ACHN (cell line): ENCODE measurements at regions not wholly inside any gene's neighbourhood (a gene's known extent, or its start where the extent isn't known, plus 50 kb on each side); places are given as distances from the start of the nearest gene placed in this dataset.

ENCODE experiments used
- DNase-seq: peaks from one replicate; pipeline ENCODE4 v3.0.0-alpha.2; 2015
- in situ Hi-C: cut with HindIII; loops from 2 replicates; pipeline ENCODE4 v1.10.0; 2017; ENCODE audit warnings: low sequenced_read_pairs, low pct_ligation_motif_present, low pct_unique_long_range_greater_than_20kb

DNA sequence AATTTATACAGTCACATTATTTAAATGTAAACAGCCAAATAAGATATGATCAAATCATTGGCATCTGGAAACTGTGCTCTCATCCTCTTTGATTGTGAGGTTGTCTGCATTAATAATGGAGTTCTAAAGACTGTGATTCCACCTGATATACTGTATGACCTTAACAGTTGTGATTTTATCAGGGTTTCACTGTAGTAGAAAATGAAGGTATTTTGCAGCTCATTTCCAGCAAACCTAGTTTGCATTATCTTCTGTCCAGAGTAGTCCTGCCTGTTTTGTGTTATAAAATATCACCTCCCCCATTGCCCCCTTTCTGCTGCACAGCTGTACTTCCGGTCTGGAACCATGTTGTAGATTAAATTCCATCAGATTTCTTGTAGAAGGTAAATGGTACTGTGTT lies 731.6 kb upstream of the FANCL start:
- DNase-seq = no peak
- in situ Hi-C loops = no loop called here

DNA sequence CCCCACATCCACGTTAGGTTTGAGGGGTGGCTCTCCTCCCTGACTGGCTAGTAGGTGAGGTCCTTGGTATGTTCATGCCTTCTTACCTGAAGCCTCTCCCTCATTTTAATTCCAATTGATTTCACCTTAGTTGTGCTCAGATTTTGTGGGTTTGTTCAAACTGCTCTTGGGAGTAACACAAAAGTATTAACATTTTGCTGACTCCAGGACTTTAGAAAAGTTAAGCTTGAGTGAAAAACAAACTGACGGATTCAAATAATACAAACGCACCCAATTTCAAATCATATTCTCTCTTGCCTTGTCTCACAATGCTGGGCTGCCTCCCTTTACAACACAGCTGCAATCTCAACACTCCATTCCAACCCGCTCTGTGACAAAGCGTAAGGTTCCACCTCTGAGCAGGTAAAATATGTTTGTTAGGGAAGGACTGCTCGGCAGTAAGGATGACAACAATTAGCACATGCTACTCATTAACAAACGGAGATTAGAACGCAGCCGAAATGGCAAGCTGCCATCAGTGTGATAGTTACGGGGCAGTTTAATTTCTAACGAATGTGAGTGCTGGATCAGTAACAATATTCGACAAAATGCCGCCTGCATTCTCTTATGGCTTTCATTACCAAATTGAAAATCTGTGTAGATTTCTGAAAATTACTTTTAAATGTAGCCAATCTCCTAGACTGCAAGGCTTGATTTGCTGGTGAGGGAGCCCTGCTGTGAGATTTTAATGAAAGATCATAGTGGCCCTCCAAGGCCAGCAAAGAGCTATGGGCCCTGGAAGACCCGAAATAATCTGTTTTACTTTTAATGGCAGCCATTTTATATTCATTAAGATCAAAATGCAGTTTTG lies 730.6 kb upstream of the FANCL start:
- in situ Hi-C loops = no loop called here
- DNase-seq = no peak

DNA sequence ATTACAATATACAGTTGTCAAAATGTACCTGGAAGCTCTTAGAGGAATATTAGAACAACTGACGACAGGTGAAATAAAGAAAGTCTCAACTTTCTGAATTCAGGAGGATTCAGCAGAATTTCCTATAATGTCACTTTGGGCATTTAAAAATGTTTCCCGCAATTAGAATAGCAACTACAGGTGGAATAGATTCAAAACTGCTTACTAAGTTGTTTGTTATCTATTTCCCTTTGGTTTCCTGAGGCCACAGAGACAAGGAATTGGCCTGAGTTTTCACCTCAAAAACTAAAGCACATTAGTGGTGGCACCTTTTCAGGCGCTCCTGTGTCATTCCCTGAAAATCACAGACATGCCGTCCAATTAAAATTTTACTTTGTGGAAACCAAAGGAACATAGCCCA lies 729.2 kb upstream of the FANCL start:
- in situ Hi-C loops = no loop called here
- DNase-seq = no peak

DNA sequence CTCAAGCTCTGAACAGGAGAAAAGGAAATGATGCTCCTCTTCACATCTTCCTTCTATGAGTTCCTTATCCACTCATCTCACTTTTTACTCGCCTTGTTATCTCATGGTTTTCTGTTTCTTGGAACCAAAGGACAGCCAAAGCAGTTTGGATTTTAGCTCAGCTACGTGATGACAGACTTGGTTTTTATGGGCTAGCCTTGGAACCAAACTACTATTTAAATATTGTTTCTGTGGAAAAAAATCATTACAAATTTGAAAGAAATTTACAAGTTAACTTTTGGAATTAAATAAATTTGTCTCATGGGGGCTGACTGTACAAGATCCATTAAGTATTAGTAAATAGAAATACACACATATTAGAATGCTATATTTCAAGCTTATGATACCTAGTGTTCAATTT lies 727.8 kb upstream of the FANCL start:
- in situ Hi-C loops = no loop called here
- no peak for DNase-seq

DNA sequence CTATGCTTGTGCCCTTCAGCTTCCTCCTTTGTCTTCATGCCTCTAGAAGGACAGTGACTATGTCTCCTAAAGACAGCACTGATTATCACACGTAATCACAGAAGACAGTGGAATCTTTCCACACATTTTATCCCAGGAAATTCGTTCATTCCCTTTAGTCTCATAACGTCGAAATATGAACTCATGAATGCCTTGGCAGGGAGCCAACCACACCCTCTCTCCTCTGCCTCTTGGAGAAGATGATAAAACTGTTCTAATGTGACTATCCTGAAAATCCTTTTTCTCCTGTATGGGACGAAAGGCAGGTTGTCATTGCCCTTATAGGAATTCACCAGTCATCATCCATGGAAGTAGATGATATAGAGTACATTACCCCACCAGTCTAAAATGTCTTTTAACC lies 726.6 kb upstream of the FANCL start:
- no peak for DNase-seq
- in situ Hi-C loops = no loop called here

DNA sequence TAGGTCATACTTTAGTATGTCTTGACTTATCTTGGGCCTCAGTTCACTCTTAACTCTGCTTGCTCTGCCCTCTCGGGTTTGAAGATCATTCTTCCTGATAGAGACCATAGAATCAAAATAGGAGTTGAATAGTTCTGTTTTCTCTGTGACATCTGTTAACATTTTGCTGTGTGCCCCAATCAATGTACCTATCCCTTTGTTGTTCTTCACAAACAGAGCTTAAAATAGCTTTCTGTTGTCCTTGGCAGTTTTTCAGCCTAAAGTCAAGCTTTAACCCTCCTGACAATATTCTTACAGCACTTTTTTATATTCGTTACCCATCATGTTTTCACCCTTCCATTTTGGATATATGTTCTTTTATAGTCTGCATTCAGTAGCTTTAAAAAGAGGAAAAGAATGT lies 724.5 kb upstream of the FANCL start:
- in situ Hi-C loops = no loop called here
- no peak for DNase-seq

DNA sequence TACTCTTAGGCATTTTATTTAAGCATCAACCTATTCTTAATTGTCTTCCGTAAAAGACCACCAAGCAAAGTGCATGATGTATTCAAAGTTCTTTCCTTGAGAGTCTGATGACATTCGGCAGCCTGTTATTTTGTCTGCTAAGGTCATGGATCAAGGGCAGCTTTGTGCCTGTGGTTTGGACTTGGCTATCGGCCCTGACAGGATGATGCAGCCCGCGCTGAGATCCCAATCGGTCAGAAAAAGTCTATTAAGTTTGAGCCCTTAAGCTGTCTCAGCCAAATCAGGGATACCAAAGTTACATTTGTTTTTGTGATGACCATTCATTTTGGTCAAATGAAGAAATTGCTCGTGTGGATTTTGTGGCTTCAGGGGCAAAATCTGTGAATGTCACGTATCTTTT lies 718.9 kb upstream of the FANCL start:
- in situ Hi-C loops = no loop called here
- no peak for DNase-seq

DNA sequence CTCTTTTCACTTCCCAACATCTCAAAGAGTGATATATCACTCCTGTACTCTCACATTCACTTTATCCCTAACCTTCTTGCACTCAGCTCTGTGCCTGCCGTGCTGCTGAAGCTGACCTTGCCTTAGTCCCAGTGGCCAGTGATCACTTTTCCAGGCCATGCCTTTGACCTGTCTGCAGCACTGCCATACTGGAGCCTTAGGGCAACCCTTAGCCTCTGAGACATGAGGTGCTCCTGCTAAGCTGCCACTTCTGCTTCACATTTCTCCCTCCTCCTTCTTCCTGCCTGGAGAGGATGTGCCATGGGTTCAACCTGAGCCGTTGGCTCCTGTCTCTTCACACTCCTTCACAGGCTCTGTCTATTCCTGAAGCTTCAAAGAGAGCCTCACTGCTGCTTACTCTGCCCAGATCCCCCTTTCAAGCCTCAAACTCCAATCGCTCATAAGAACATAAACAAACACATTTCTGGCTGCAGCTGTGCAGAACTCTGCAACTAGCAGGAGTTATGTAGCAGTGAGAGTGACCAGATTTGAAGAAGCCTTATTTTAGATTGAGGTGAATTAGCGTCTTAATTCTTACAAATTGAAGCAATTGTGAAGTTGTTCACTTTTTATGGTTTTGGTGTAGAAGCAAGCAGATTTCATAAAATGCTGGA lies 716.2 kb upstream of the FANCL start:
- in situ Hi-C loops = no loop called here
- DNase-seq = no peak

DNA sequence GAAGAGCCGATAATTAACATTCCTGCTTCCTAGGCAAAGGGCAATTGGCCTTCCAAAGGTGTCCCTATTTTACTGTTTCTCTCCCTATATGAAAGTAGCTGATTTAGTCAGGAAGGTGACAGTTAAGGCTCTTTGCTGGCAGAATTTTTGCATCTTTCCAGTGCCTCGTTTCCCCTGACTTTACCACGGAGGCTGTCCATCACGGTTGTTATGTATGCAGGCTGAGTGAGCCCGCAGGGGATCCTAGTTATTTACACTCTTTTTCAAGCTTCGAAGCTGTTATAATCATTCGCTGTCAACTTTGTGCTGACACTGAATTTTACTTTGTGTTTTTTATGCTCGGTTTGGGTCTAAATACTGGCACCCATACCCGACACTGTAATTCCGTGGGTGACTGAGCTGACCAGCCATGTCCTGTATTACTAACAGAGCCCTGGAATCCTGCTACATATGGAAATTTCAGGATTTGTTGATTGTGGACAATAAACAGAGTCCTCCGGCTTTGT lies 713.8 kb upstream of the FANCL start:
- DNase-seq = no peak
- in situ Hi-C loops = no loop called here

DNA sequence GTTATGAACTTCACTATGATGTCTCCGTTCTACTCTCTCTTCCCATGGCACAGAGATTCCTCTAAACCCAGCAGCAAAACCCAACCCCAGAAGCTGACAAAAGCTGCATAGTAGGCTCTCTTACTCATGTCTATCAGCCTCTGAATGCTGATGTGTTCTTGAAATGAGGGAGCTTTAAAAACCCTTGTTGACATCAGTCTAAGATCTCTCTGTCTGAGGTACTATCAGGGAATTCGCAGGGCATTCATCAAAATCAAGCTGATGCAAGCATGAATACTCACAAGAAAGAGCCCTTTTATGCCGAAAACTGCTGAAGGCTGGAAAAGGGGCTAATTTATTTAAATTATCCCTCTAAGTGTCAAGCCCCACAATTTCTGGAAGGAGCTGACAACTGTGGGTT lies 710.6 kb upstream of the FANCL start:
- in situ Hi-C loops = no loop called here
- no peak for DNase-seq

DNA sequence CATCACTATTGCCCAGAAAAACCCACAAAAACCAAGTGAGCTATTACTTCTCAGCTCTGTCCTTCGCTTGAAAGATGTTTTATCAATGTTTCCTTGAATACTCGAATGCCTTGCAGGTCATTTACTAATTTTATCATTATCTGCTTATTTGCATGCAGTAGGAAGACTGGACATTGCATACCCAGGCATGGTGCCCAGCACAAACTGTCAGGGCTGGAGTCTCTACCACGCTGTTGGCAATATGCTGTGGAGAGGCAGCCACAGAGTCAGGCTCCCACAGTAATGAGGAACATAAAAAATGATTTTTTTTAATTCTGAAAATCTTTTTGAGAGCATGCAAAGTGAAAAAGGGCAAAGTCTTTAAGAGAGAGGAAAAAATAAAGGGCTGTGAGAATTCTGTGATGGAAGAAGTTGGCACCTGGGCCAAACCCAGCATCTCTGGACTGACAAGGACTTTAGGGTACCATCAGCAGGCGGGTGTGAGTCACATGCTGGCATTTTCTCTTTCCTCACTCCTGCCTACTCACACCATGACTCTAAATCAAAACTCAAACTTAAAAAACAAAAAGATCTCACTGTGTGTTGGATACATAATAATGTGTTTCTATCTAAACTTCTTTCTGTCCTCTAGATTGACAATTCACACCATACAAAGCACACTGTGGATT lies 709.8 kb upstream of the FANCL start:
- DNase-seq = no peak
- in situ Hi-C loops = no loop called here

DNA sequence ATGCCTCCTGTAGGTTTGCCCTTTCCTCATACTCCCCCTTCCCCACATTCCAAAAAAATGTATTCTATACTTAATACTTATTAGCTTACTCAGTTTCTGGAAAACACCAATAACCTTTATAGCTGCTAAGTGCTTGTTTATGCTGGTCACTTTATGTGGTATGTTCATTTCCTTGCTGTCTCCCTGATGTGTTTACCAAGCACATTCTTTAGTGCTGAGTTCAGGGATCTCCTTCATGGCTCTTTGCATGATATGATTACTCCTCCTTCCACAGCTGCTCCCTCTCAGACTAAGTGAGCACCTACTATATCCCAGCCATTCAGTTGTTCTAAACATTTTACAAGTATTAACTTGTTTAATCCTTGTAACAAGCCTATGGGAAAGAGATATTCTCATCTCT lies 698.3 kb upstream of the FANCL start:
- no peak for DNase-seq
- in situ Hi-C loops = no loop called here

DNA sequence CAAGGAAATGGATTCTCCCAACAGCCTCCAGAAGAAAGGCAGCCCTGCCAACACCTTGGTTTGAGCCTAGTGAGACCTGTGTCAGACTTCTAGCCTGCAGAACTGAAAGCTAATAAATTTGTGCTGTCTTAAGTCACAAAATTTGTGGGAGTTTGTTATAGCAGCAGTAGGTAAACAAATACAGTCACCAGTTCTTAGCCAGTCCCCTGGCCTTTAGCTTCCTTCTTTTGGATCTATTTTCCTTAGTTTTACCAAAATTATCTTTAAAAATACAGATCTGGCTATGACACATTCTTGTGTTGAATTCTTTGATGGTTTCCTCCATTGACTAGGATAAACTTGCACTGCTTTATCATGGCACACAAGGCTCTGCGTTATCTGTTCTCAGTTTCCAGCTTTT lies 697.9 kb upstream of the FANCL start:
- in situ Hi-C loops = no loop called here
- no peak for DNase-seq

DNA sequence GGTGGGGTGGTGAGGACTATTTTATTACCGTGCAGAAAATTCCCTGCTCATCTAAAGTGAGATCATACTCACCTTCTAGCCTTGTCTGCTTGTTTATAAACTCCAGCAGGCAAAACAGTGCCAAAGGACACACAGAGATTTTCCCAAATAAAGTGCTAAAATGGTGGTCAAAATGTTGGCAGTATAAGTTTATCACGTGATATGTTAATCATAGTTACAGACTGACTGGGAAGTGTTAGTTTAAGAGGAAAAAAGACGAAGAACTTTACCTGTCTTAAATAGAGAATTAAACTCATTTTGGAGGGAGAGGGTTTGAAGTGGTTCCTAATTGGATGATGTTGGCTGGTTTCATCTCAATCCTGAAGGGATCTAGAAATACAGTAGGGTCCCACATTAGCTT lies 691.7 kb upstream of the FANCL start:
- DNase-seq = no peak
- in situ Hi-C loops = no loop called here

DNA sequence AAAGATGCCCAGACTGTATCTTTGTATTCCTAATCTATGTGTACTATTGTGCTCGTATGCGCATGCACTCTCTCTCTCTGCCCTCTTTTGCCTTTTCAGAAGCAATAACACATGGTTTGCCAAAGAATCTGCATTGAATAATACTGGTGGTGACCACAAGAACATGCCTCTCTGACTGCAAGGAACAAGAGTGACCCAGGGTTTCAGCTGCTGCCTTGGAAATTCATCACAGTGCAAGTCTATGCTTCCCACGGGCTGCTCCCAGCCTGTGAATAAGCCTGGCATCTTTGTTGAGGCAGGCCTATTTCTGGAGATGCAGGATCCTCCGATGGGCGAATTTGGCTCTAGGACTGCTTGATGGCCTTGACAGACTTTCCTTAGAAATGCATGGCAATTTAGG lies 689.4 kb upstream of the FANCL start:
- no peak for DNase-seq
- in situ Hi-C loops = no loop called here

DNA sequence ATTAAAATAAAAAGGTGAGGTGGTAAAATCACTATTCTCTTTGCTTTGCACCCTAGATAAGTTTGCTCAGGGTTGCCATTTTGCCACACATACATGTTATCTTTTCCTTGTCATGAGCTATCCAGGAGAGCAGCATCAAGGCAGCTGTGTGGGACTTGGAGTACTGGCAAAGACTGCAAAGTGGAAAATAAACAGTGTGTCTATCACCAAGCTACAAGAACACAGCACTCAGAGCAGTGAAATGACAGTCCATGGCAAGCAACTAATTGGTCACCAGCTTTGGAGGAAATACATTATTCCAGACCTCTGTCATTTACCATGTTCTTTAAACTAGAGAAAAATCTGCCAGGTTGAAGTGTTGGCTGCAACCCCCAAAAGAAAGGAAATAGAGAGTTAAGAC lies 687.8 kb upstream of the FANCL start:
- in situ Hi-C loops = no loop called here
- DNase-seq = no peak

DNA sequence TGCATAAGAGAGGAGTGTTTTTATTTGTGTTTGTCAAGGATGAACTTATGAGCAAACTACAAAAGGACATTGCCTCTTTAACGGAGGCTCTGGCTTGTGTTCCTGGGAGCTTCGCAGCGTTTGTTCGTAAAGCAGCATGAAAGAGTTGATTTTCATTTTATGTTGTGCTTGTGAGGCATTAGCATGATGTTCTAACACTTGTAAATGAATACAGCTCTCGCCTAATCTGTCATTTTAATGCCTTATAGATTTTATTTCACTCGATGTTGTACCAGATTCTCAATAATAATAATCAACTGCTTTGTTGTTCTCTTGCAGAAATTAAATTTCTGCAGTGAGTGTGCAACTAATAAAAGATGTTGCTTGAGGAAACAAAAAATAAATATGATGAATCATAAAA lies 687.3 kb upstream of the FANCL start:
- DNase-seq = no peak
- in situ Hi-C loops = no loop called here

DNA sequence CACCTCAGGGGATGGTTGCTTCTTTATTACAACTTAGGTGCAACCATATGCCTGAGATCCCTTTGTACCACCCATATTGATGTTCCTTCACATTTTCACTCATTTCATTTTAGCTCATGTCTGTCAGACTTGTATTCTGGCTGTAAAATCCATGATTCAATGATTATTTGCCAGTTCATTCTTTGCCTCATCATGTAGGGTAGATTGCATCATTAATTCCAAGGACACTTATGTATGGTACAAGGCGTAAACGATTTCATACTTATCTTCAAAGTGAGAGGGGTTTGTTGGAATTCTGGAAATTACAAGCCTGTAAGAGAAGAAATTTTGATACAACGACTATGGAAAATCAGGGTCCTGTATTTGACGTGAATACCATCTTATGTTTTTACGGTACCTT lies 685.0 kb upstream of the FANCL start:
- no peak for DNase-seq
- in situ Hi-C loops = no loop called here

DNA sequence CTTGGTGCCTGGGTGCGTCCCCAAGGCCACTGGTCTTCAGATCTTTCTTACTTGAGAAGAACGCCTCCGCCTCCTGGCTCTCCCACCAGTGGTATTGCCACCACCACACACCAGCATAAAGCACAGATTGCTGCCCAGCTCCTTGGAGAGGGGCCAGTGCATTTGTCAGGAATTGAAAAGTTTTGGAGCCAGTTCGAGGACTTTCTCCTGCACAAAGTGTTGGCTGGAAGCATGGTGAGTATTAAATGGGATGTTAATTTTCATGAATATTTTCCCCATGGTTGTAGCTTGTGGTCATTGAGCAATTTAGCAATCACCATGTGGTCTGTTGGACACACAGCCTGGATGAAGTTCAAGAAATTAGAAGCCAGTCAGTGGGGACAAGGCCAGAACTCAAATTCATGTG lies 684.6 kb upstream of the FANCL start:
- DNase-seq = no peak
- in situ Hi-C loops = no loop called here

DNA sequence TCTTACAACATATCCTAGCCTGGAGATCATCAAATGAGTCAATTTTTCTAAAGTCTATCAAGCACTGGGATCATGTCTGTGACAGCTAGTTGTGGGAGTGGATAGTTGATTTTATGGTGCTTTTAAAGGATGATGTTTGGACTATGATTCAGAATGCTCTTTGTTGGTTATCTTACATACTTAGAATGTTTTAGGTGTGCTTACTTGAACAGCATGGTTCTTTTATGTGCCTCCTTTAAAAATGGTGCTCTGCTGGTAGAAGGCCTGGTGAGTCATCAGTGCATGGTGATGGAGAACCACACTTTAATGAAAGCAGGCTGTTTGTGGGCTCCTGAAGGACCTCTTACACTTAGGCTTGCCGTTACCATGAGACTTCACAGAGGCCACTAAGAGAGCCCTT lies 682.7 kb upstream of the FANCL start:
- in situ Hi-C loops = no loop called here
- no peak for DNase-seq
